Panc1 (cell line): ENCODE measurements at regions not wholly inside any gene's neighbourhood (a gene's known extent, or its start where the extent isn't known, plus 50 kb on each side); places are given as distances from the start of the nearest gene placed in this dataset.

Experiments used
- CTCF ChIP-seq: fragments of 450-650 bp; IDR thresholded peaks from 2 replicates; pipeline ENCODE4 v1.5.1; 2017; ENCODE audit warnings: mild to moderate bottlenecking
- SIN3A ChIP-seq: IDR thresholded peaks from 2 replicates; pipeline ENCODE4 v1.6.1; 2012; ENCODE audit warnings: low read depth, mild to moderate bottlenecking, low read length, moderate library complexity, borderline replicate concordance; ENCODE audit not compliant: insufficient read depth

- TF ChIP-seq CTCF (no peak), SIN3A (no peak)
These were observed 166.4 kb downstream of the GADD45G start for GRCh38 chr9:89771205-89771604.
